ENCODE measurements at regions not wholly inside any gene's neighbourhood (a gene's known extent, or its start where the extent isn't known, plus 50 kb on each side); places are given as distances from the start of the nearest gene placed in this dataset.
"Not testable (repeated sequence)": the region's sequence is repeated elsewhere in the genome, so short reads cannot be mapped to it uniquely, and the experiment has no call there.

- in situ Hi-C loops (cut with HindIII; ENCODE audit: low sequenced_read_pairs): no loop called here
Observed at GRCh38 chr12:4141348-4142270, 132.0 kb upstream of the CCND2 start.

GRCh38 chr12:4140581-4141301, 132.8 kb upstream of the CCND2 start:
- in situ Hi-C loops (cut with HindIII; ENCODE audit: low sequenced_read_pairs): no loop called here
- DNase-seq (ENCODE audit: low spot score): no peak

More at GRCh38 chr12:4141348-4142270, 132.0 kb upstream of the CCND2 start:
- no peak for DNase-seq (ENCODE audit: low spot score)

GRCh38 chr12:4139191-4139590, 134.4 kb upstream of the CCND2 start:
- DNase-seq (ENCODE audit: low spot score): no peak

GRCh38 chr12:4138532-4138931, 135.0 kb upstream of the CCND2 start:
- in situ Hi-C loops (cut with HindIII; ENCODE audit: low sequenced_read_pairs); DNase-seq (ENCODE audit: low spot score): not testable (repeated sequence)

More at GRCh38 chr12:4139191-4139590, 134.4 kb upstream of the CCND2 start:
- in situ Hi-C loops (cut with HindIII; ENCODE audit: low sequenced_read_pairs): no loop called here

GRCh38 chr12:4138051-4138450, 135.5 kb upstream of the CCND2 start:
- in situ Hi-C loops (cut with HindIII; ENCODE audit: low sequenced_read_pairs): no loop called here
- DNase-seq (ENCODE audit: low spot score): no peak

GRCh38 chr12:4137441-4137840, 136.1 kb upstream of the CCND2 start:
- in situ Hi-C loops (cut with HindIII; ENCODE audit: low sequenced_read_pairs): no loop called here
- DNase-seq (ENCODE audit: low spot score): no peak

GRCh38 chr12:4137015-4137414, 136.5 kb upstream of the CCND2 start:
- in situ Hi-C loops (cut with HindIII; ENCODE audit: low sequenced_read_pairs): no loop called here
- DNase-seq (ENCODE audit: low spot score): no peak

GRCh38 chr12:4135919-4136605, 137.5 kb upstream of the CCND2 start:
- DNase-seq (ENCODE audit: low spot score): peak; percentile 2
- in situ Hi-C loops (cut with HindIII; ENCODE audit: low sequenced_read_pairs): no loop called here

GRCh38 chr12:4134448-4135263, 138.9 kb upstream of the CCND2 start:
- peak; percentile 58 for DNase-seq (ENCODE audit: low spot score)
- in situ Hi-C loops (cut with HindIII; ENCODE audit: low sequenced_read_pairs): no loop called here

- in situ Hi-C loops (cut with HindIII; ENCODE audit: low sequenced_read_pairs): no loop called here
- DNase-seq (ENCODE audit: low spot score): peak; percentile 6
Observed at GRCh38 chr12:4133636-4134447, 139.7 kb upstream of the CCND2 start.

GRCh38 chr12:4133029-4133428, 140.5 kb upstream of the CCND2 start:
- DNase-seq (ENCODE audit: low spot score): no peak
- in situ Hi-C loops (cut with HindIII; ENCODE audit: low sequenced_read_pairs): no loop called here

- DNase-seq (ENCODE audit: low spot score): no peak
- in situ Hi-C loops (cut with HindIII; ENCODE audit: low sequenced_read_pairs): no loop called here
Observed at GRCh38 chr12:4121506-4122020, 152.0 kb upstream of the CCND2 start.

GRCh38 chr12:4120316-4120917, 153.1 kb upstream of the CCND2 start:
- DNase-seq (ENCODE audit: low spot score): no peak
- in situ Hi-C loops (cut with HindIII; ENCODE audit: low sequenced_read_pairs): no loop called here

GRCh38 chr12:4119157-4119761, 154.3 kb upstream of the CCND2 start:
- DNase-seq (ENCODE audit: low spot score): no peak
- in situ Hi-C loops (cut with HindIII; ENCODE audit: low sequenced_read_pairs): no loop called here

GRCh38 chr12:4118601-4119156, 154.9 kb upstream of the CCND2 start:
- DNase-seq (ENCODE audit: low spot score): no peak
- in situ Hi-C loops (cut with HindIII; ENCODE audit: low sequenced_read_pairs): no loop called here

GRCh38 chr12:4118017-4118510, 155.5 kb upstream of the CCND2 start:
- peak; percentile 7 for DNase-seq (ENCODE audit: low spot score)
- in situ Hi-C loops (cut with HindIII; ENCODE audit: low sequenced_read_pairs): no loop called here
